AML-193 (cell line): ENCODE measurements at regions not wholly inside any gene's neighbourhood (a gene's known extent, or its start where the extent isn't known, plus 50 kb on each side); places are given as distances from the start of the nearest gene placed in this dataset.

ENCODE experiments used
- DNase-seq, 2 experiments: peaks; one replicate each; lab custom pipeline; 2025; lab: John Stamatoyannopoulos, UW

GRCh38 chr7:33852838-33853237 is 52.5 kb upstream of the BMPER start:
- DNase-seq: no peak

GRCh38 chr7:33853361-33854062 is 51.8 kb upstream of the BMPER start:
- DNase-seq: no peak

DNA sequence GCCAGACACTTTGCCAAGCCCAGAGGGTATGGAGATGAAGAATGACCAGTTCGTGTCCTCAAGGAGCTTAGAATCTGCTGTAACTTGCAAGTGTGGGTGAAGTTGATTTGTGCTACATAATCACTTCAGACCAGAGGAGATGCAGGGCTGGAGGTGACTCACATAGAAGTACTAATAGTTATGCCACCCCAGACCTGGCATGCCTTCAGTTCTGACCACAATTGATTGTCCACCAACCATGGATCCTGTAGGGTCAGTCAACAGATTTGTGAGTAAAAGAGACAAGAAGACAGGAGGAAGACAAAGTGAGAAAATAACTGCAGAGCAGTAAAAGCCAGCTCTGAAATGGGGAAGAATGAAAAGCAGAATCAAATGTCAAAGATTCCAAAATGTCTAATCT is 51.2 kb upstream of the BMPER start:
- no peak for DNase-seq

DNA sequence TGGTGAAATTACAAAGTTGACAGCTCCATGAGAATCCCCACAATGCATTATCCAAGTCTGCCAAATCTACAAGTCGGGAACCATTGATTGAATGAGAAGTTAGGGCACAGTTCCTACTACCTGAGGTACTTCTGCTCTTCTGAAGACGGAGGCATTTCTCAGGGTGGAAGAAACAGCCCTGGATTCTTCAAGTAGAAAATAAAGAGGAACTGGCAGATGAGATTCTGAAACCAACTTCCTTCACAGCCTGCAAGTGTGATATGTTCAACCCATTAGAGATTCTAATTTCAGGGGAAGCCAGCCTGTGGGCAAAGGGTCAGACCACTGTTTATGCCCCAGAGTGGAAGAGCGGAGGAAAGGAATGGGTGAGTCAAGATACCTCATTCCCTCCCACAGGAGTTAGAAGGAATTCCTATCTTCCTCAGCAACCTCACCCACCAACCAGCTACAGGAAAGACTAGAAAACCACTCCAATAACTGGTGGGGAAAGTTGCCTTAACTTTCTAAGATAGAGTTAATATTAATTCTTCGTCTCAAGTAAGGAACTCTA is 50.5 kb upstream of the BMPER start:
- DNase-seq: no peak
